ENCODE measurements at regions not wholly inside any gene's neighbourhood (a gene's known extent, or its start where the extent isn't known, plus 50 kb on each side); places are given as distances from the start of the nearest gene placed in this dataset.
"Not testable (repeated sequence)": the region's sequence is repeated elsewhere in the genome, so short reads cannot be mapped to it uniquely, and the experiment has no call there.

DNA sequence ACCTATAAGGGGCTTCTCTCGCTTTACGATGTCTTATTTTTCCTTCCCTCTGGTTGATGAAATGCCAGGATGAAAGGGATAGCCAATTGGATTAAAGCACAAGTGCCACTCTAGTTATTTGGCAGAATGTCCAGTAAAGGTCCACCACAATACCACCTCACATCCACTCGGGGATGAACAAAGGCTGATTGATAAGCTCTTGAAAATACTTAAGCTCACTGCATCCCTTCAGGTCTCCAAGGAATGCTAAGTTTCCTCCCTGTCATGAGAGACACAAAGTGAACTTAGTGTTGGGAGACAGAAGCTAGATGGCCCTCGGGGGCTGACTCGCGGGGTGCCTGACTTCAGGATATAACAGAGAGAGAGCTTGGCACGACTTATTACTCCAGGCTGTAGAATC, 185.9 kb upstream of the ZNF644 start:
- not testable (repeated sequence) for H3K9me3 Mint-ChIP-seq; DNase-seq (ENCODE audit: low spot score in 2 of 2); H3K4me3 Mint-ChIP-seq; ATAC-seq (replicated peaks; ENCODE audit: extremely low read depth, poor library complexity, severe bottlenecking); H3K4me1 Mint-ChIP-seq; H3K36me3 Mint-ChIP-seq (ENCODE audit: insufficient read depth); H3K27ac Mint-ChIP-seq (ENCODE audit: low read depth)
- H3K27me3 Mint-ChIP-seq = peaks cover 54% of the 10 kb centered on the region

DNA sequence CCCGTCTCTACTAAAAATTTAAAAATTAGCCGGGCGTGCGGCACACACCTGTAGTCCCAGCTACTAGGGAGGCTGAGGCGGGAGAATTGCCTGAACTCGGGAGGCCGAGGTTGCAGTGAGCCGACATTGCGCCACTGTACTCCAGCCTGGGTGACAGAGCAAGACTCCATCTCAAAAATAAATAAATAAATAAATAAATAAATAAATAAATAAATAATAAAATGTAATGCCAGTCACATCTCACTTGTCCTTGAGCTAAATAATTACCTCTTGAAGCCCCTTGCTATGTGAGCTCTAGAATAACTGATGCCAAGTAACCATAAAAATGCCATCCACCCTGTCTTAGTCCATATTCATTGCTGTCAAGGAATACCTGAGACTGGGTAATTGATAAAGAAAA, 182.3 kb upstream of the ZNF644 start:
- DNase-seq (ENCODE audit: low spot score in 2 of 2); H3K27ac Mint-ChIP-seq (ENCODE audit: low read depth); H3K36me3 Mint-ChIP-seq (ENCODE audit: insufficient read depth); H3K4me3 Mint-ChIP-seq; H3K4me1 Mint-ChIP-seq; H3K9me3 Mint-ChIP-seq; ATAC-seq (replicated peaks; ENCODE audit: extremely low read depth, poor library complexity, severe bottlenecking): not testable (repeated sequence)
- peaks cover 62% of the 10 kb centered on the region for H3K27me3 Mint-ChIP-seq

DNA sequence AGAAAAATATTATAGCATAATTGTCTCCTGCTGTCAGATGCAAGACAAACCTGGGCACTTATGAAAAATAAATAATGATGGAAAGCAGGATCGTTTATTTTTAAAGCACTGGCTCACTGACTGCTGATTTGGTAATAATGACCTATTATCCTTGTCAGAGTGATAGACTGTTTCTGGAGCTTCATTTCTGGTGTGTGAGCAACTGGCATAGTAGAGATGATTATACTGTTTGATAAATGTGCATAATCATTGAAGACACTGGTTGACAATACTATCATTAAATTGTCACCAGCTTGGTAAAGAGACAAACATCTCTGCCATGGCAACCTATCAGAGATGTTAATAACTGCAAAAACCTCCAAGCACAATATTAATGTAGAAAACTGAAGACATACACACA, 179.9 kb upstream of the ZNF644 start:
- no peaks in the 10 kb centered on the region for H3K36me3 Mint-ChIP-seq (ENCODE audit: insufficient read depth)
- H3K4me1 Mint-ChIP-seq = no peaks in the 10 kb centered on the region
- DNase-seq (ENCODE audit: low spot score in 2 of 2) (no peak), ATAC-seq (replicated peaks; ENCODE audit: extremely low read depth, poor library complexity, severe bottlenecking) (no peak)
- H3K4me3 Mint-ChIP-seq = no peak overlapping the region
- no peaks in the 10 kb centered on the region for H3K9me3 Mint-ChIP-seq
- H3K27ac Mint-ChIP-seq (ENCODE audit: low read depth) = no peak overlapping the region
- H3K27me3 Mint-ChIP-seq = peaks cover 61% of the 10 kb centered on the region

DNA sequence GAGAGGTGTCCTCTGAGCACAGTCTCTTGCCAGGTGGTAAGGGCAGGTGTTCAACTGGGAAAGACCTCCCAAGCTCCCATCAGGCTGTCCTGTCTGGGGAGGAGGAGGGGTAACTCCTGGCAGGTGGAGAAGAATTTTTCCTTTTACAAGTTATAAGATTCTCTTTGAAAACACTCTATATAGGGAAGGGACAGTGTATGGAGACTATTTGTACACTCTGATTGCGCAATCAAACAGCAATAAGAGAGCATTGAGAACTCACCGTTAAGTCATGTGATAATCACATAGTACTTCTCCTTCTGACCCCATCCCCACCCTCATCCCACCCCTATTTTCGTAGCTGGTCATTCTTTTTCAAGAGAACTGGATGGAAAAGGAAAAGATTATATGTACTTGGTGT, 179.3 kb upstream of the ZNF644 start:
- H3K27ac Mint-ChIP-seq (ENCODE audit: low read depth) = no peak overlapping the region
- H3K4me1 Mint-ChIP-seq = no peaks in the 10 kb centered on the region
- DNase-seq (ENCODE audit: low spot score in 2 of 2) = no peak
- H3K27me3 Mint-ChIP-seq = peaks cover 61% of the 10 kb centered on the region
- H3K36me3 Mint-ChIP-seq (ENCODE audit: insufficient read depth) = no peaks in the 10 kb centered on the region
- no peak overlapping the region for H3K4me3 Mint-ChIP-seq
- no peak for ATAC-seq (replicated peaks; ENCODE audit: extremely low read depth, poor library complexity, severe bottlenecking)
- no peaks in the 10 kb centered on the region for H3K9me3 Mint-ChIP-seq

DNA sequence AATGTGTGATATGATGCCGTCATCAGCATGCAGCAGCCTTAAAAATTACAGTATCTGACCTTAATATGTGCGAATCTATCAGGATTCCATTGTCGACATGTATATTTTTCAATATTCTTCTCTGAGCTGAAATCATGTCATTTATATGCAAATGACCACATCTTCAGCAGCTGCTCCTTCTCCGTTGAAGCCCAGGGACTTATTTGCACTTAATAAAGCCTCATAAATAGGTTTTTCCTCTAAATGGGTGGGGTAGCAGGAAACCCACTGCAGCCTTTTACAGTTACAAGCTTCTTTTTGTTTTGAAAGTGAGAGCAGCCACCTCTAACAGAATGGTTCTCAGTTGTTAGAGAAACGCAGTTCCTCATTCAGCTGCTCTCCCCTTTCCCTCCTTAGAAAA, 178.8 kb upstream of the ZNF644 start:
- no peaks in the 10 kb centered on the region for H3K9me3 Mint-ChIP-seq
- no peak overlapping the region for H3K4me3 Mint-ChIP-seq
- DNase-seq (ENCODE audit: low spot score in 2 of 2) = no peak
- H3K27ac Mint-ChIP-seq (ENCODE audit: low read depth) = no peak overlapping the region
- peaks cover 61% of the 10 kb centered on the region for H3K27me3 Mint-ChIP-seq
- no peaks in the 10 kb centered on the region for H3K36me3 Mint-ChIP-seq (ENCODE audit: insufficient read depth)
- H3K4me1 Mint-ChIP-seq = no peaks in the 10 kb centered on the region
- ATAC-seq (replicated peaks; ENCODE audit: extremely low read depth, poor library complexity, severe bottlenecking) = no peak

DNA sequence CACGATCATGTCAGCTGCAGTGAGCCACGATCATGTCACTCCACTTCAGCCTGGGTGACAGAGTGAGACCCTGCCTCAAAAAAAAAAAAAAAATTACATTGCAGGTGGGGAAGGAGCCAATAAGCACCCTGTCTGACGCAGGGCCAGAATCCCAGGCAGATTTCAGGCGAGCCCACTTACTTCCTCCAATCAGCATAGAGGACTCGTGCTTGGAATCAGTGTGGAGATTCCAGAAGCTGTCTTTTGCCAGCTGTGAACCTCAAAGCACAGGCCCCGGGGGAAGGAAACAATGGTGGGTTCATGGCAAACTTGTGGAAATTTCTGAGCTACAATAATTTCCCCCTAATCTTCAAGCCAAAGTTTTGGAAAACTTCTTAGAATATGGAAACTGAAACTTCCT, 178.2 kb upstream of the ZNF644 start:
- Mint-ChIP-seq H3K27me3 (peaks cover 56% of the 10 kb centered on the region), H3K4me1 (no peaks in the 10 kb centered on the region)
- DNase-seq (ENCODE audit: low spot score in 2 of 2) = no peak

DNA sequence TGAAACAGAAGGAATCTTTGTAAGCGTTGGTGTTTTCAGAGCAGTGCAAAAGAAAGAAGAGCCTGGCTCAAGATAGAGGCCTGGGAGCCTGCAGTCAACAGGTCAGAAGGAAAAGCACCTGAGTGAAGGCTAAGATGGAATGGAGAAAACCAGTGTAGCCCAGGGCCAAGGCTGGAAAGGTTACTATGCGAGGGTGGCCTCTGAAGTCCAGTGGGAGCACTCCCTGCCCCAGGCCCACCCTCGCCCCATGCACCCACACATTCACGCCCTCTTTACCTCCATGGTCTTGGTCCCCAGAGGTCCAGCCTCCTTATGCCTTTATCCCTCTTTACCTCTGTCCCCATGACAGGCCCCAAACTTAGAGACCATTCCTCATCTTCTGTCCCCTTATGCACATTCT, 169.2 kb upstream of the ZNF644 start:
- peaks cover 57% of the 10 kb centered on the region for H3K27me3 Mint-ChIP-seq
- H3K4me3 Mint-ChIP-seq = no peak overlapping the region
- ATAC-seq (replicated peaks; ENCODE audit: extremely low read depth, poor library complexity, severe bottlenecking) (no peak), DNase-seq (ENCODE audit: low spot score in 2 of 2) (no peak)
- no peaks in the 10 kb centered on the region for H3K36me3 Mint-ChIP-seq (ENCODE audit: insufficient read depth)
- peaks cover 5% of the 10 kb centered on the region for H3K9me3 Mint-ChIP-seq
- H3K27ac Mint-ChIP-seq (ENCODE audit: low read depth) = no peak overlapping the region
- no peaks in the 10 kb centered on the region for H3K4me1 Mint-ChIP-seq

More for the DNA sequence above, 178.2 kb upstream of the ZNF644 start:
- H3K9me3 Mint-ChIP-seq = no peaks in the 10 kb centered on the region
- no peak overlapping the region for H3K27ac Mint-ChIP-seq (ENCODE audit: low read depth)
- no peak for ATAC-seq (replicated peaks; ENCODE audit: extremely low read depth, poor library complexity, severe bottlenecking)
- H3K4me3 Mint-ChIP-seq = no peak overlapping the region
- H3K36me3 Mint-ChIP-seq (ENCODE audit: insufficient read depth) = no peaks in the 10 kb centered on the region

DNA sequence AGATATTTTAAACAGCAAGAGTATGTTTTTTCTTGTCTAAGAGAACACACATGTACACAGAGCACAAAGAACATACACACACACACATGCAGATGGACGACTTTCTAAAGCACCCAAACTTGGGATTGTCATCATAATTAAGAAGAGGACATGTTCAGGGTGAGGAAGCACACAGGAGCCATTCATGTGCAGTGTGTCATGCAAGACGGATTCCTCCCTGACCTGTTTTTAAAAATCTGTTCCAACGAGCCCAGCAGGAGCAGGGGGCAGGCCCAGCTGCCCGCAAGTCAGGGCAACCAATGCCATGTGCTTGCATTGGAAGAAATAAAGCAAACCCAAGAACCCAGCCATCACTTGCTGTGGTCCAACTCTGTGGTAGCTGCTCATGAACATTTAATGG, 167.3 kb upstream of the ZNF644 start:
- no peak for DNase-seq (ENCODE audit: low spot score in 2 of 2)
- H3K9me3 Mint-ChIP-seq = peaks cover 15% of the 10 kb centered on the region
- peaks cover 70% of the 10 kb centered on the region for H3K27me3 Mint-ChIP-seq
- no peaks in the 10 kb centered on the region for H3K36me3 Mint-ChIP-seq (ENCODE audit: insufficient read depth)
- no peaks in the 10 kb centered on the region for H3K4me1 Mint-ChIP-seq
- no peak for ATAC-seq (replicated peaks; ENCODE audit: extremely low read depth, poor library complexity, severe bottlenecking)
- H3K4me3 Mint-ChIP-seq = no peak overlapping the region
- no peak overlapping the region for H3K27ac Mint-ChIP-seq (ENCODE audit: low read depth)

DNA sequence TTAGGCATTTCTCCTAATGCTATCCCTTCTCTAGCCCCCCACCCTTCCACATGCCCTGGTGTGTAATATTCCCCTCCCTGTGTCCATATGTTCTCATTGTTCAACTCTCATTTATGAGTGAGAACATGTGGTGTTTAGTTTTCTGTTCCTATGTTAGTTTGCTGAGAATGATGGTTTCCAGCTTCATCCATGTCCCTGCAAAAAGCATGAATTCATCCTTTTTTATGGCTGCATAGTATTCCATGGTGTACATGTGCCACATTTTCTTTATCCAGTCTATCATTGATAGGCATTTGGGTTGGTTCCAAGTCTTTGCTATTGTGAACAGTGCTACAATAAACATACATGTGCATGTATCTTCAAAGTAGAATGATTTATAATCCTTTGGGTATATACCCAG, 161.0 kb upstream of the ZNF644 start:
- H3K4me1 Mint-ChIP-seq; H3K36me3 Mint-ChIP-seq (ENCODE audit: insufficient read depth); H3K4me3 Mint-ChIP-seq; ATAC-seq (replicated peaks; ENCODE audit: extremely low read depth, poor library complexity, severe bottlenecking); H3K27ac Mint-ChIP-seq (ENCODE audit: low read depth); DNase-seq (ENCODE audit: low spot score in 2 of 2): not testable (repeated sequence)
- peaks cover 72% of the 10 kb centered on the region for H3K27me3 Mint-ChIP-seq
- peaks cover 15% of the 10 kb centered on the region for H3K9me3 Mint-ChIP-seq

DNA sequence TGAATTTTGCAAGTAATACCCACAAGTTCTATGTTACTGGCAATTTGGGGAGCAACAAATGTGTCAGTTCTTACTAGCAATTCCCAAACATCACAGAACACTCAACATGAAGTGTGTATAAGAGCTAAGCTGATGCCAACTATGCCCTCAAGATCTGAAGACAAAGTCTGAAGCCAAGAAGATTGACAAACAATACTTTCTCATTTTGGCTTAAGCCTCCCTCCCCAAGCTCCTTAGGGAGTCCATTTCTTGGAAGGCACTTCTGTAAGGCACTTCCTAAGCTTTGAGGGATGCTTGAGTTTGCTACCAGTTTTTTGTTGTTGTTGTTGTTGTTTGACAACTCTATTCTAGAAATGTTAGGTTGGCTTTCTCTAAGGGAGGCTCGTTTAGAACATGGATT, 154.4 kb upstream of the ZNF644 start:
- peaks cover 6% of the 10 kb centered on the region for H3K4me1 Mint-ChIP-seq
- no peak overlapping the region for H3K4me3 Mint-ChIP-seq
- no peak overlapping the region for H3K27ac Mint-ChIP-seq (ENCODE audit: low read depth)
- no peaks in the 10 kb centered on the region for H3K36me3 Mint-ChIP-seq (ENCODE audit: insufficient read depth)
- no peak for ATAC-seq (replicated peaks; ENCODE audit: extremely low read depth, poor library complexity, severe bottlenecking)
- peaks cover 89% of the 10 kb centered on the region for H3K27me3 Mint-ChIP-seq
- DNase-seq (ENCODE audit: low spot score in 2 of 2) = no peak
- no peaks in the 10 kb centered on the region for H3K9me3 Mint-ChIP-seq

DNA sequence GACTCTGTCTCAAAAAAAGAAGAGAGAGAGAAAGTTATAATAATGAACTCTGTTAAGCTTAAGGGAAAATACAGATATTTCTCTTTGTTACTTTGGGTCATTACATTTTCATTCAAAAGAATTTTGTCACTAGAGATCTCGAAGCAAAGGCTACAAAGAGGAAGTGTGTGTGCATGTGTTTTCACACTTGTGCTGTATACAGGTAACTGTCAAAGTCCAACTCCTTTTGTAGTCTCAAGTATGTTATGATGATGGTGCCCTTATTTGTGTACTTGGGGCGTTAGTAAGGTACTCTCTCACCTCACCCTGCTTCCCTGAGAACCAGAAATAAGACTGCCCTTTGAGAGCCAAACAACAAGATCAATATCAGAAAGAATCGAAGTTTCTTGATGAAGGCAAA, 152.9 kb upstream of the ZNF644 start:
- Mint-ChIP-seq H3K4me1 (peaks cover 6% of the 10 kb centered on the region), H3K4me3 (no peak overlapping the region), H3K36me3 (ENCODE audit: insufficient read depth) (no peaks in the 10 kb centered on the region), H3K27me3 (peaks cover 79% of the 10 kb centered on the region), H3K9me3 (no peaks in the 10 kb centered on the region), H3K27ac (ENCODE audit: low read depth) (no peak overlapping the region)
- no peak for DNase-seq (ENCODE audit: low spot score in 2 of 2)
- no peak for ATAC-seq (replicated peaks; ENCODE audit: extremely low read depth, poor library complexity, severe bottlenecking)

DNA sequence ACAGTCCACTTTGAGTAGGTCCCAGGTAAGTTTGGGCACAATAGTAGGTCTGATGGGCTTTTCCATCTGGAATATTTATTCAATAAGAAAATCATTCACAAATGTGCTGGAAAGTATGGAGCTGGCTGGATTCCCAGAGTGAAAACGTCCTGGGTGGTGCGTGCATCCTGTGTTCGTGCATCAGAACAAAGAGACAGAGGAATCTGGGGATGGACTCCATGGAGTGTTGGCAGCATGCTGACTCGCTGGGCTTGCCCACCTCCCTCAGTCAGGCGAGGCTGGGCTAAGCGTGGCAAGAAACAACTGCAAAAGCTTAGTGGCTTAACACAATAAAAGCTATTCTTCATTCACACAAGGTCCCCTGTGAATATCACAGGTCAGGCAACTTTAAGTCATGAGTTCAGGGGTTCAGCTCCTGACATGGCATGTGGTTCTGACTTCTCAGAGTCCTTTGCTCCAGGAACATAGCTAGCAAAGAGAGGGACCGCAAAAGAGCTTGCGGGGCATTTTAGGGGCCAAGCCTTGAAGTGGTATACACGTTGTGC, 151.6 kb upstream of the ZNF644 start:
- Mint-ChIP-seq H3K4me1 (peaks cover 6% of the 10 kb centered on the region), H3K4me3 (no peak overlapping the region), H3K9me3 (no peaks in the 10 kb centered on the region), H3K27me3 (peaks cover 66% of the 10 kb centered on the region), H3K36me3 (ENCODE audit: insufficient read depth) (no peaks in the 10 kb centered on the region), H3K27ac (ENCODE audit: low read depth) (no peak overlapping the region)
- ATAC-seq (replicated peaks; ENCODE audit: extremely low read depth, poor library complexity, severe bottlenecking) (no peak), DNase-seq (ENCODE audit: low spot score in 2 of 2) (no peak)

DNA sequence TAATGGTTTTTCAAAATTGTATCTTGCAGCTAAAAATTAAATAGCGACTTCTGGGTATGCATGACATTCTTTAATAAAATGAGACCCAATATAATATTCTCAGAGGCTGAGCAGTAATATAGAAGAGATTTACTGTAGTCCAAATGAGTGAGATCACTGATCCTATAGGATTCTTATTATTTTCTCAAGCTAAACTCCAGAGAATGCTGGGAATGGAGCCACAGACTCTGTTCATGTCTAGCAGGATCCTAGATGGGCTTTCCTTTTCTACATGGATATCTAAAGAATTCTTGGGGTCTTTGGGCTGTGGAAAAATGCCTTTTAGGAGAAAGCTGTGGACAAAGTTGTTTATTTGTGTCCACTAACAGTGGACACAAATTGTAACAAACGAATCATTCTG, 150.7 kb upstream of the ZNF644 start:
- Mint-ChIP-seq H3K27me3 (peaks cover 63% of the 10 kb centered on the region), H3K4me1 (peaks cover 6% of the 10 kb centered on the region), H3K27ac (ENCODE audit: low read depth) (no peak overlapping the region), H3K36me3 (ENCODE audit: insufficient read depth) (no peaks in the 10 kb centered on the region), H3K4me3 (no peak overlapping the region), H3K9me3 (no peaks in the 10 kb centered on the region)
- ATAC-seq (replicated peaks; ENCODE audit: extremely low read depth, poor library complexity, severe bottlenecking) (no peak), DNase-seq (ENCODE audit: low spot score in 2 of 2) (no peak)

DNA sequence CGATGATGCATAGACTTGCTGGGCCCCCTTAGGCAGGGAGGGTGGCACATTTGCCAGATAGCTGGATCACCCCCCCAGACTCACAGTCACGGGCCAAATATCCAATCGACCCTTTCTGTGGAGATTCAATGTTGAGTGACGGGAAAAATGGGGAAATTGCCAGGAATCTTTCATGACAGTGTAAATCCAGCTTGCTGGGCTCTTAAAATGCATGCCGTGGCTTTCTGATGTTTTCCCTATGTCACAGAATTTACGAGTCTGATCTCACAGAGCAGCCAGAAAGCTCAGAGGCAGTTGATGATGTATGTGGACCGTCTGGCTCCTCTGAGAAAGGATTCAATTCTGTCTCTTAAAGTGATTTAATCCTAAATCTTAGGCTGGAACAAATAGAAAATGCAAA, 150.1 kb upstream of the ZNF644 start:
- peaks cover 6% of the 10 kb centered on the region for H3K4me1 Mint-ChIP-seq
- no peak for ATAC-seq (replicated peaks; ENCODE audit: extremely low read depth, poor library complexity, severe bottlenecking)
- H3K27me3 Mint-ChIP-seq = peaks cover 57% of the 10 kb centered on the region
- H3K9me3 Mint-ChIP-seq = no peaks in the 10 kb centered on the region
- DNase-seq (ENCODE audit: low spot score in 2 of 2) = no peak
- no peaks in the 10 kb centered on the region for H3K36me3 Mint-ChIP-seq (ENCODE audit: insufficient read depth)
- no peak overlapping the region for H3K27ac Mint-ChIP-seq (ENCODE audit: low read depth)
- H3K4me3 Mint-ChIP-seq = no peak overlapping the region

All from central memory CD8-positive, alpha-beta T cell (primary cell).